ENCODE measurements at regions not wholly inside any gene's neighbourhood (a gene's known extent, or its start where the extent isn't known, plus 50 kb on each side); places are given as distances from the start of the nearest gene placed in this dataset.

DNA sequence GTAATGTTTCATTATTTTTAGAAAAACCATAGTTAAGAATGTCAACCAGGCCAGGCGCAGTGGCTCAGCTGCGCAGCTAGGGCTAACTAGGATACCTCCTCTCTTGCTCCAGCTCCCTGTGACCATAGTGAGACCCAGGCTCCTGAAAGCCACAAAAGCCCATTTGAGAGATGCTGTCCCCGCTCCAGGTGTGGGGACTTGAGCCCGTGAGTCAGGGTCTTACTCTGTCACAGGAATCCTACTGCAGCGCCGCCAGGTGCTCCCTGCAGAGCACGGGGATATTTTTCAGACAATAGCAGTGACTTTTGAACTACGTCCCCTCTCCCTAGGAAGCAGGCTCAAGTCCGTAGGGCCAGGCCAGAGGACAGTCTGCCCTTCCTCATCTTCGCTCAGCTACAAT lies 75.6 kb upstream of the NRBF2 start:
- TF ChIP-seq, protein P1, sequence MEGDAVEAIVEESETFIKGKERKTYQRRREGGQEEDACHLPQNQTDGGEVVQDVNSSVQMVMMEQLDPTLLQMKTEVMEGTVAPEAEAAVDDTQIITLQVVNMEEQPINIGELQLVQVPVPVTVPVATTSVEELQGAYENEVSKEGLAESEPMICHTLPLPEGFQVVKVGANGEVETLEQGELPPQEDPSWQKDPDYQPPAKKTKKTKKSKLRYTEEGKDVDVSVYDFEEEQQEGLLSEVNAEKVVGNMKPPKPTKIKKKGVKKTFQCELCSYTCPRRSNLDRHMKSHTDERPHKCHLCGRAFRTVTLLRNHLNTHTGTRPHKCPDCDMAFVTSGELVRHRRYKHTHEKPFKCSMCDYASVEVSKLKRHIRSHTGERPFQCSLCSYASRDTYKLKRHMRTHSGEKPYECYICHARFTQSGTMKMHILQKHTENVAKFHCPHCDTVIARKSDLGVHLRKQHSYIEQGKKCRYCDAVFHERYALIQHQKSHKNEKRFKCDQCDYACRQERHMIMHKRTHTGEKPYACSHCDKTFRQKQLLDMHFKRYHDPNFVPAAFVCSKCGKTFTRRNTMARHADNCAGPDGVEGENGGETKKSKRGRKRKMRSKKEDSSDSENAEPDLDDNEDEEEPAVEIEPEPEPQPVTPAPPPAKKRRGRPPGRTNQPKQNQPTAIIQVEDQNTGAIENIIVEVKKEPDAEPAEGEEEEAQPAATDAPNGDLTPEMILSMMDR (IDR thresholded peaks at IDR 0.05) = no peak
- TF ChIP-seq EZH2 (IDR thresholded peaks at IDR 0.05; ENCODE audit: borderline replicate concordance, insufficient read depth, low read depth, low read length, poor library complexity, severe bottlenecking) = no peak

Measured in B cell (primary cell).